H1 (cell line): ENCODE measurements at regions not wholly inside any gene's neighbourhood (a gene's known extent, or its start where the extent isn't known, plus 50 kb on each side); places are given as distances from the start of the nearest gene placed in this dataset.

Source experiments
- CTCF ChIA-PET: fragments of 300-600 bp; sonication (Branson Sonifier 250); formaldehyde crosslinking; loops from one replicate; lab custom pipeline; 2021; ENCODE audit not compliant: partially characterized antibody; lab: Charles Lee
- POLR2A ChIA-PET: fragments of 300-600 bp; sonication (Branson Sonifier 250); formaldehyde crosslinking; loops from one replicate; lab custom pipeline; 2021; ENCODE audit warnings: inconsistent platforms; ENCODE audit not compliant: partially characterized antibody; lab: Charles Lee
- DNase-seq, 2 experiments: peaks; one replicate each; pipeline versions ENCODE4 v3.0.0 to v3.0.0-alpha.2; 2010 to 2022; ENCODE audit warnings: low spot score in 2 of 2, low read depth in 1 of 2, mixed read lengths in 1 of 2
- FAIRE-seq: peaks from 2 replicates; lab custom pipeline; 2011; peaks lifted over from hg19 to GRCh38; lab: Jason Lieb, UNC
- H2AFZ ChIP-seq: 2 replicates; pipeline ENCODE4 v1.8.1; 2012; ENCODE audit warnings: low read length, inconsistent platforms
- H2AK5ac ChIP-seq: 2 replicates; pipeline ENCODE4 v1.6.1; 2013; ENCODE audit warnings: low read depth, low read length
- H2BK120ac ChIP-seq: replicated peaks from 2 replicates; pipeline ENCODE3; 2013; ENCODE audit warnings: low read depth, low read length, inconsistent platforms
- H2BK12ac ChIP-seq: 2 replicates; pipeline ENCODE4 v1.6.1; 2013; ENCODE audit warnings: low read depth, low read length
- H2BK15ac ChIP-seq: 2 replicates; pipeline ENCODE4 v1.6.1; 2013; ENCODE audit warnings: low read length
- H2BK20ac ChIP-seq: 2 replicates; pipeline ENCODE4 v1.6.1; 2013; ENCODE audit warnings: low read length
- H2BK5ac ChIP-seq: 2 replicates; pipeline ENCODE4 v1.6.1; 2013; ENCODE audit warnings: low read depth, low read length
- H3K14ac ChIP-seq: 2 replicates; pipeline ENCODE4 v1.6.1; 2013; ENCODE audit warnings: inconsistent platforms; ENCODE audit not compliant: insufficient read length
- H3K18ac ChIP-seq: 2 replicates; pipeline ENCODE4 v1.6.1; 2013; ENCODE audit warnings: low read length; ENCODE audit errors: extremely low read depth
- H3K23ac ChIP-seq: 2 replicates; pipeline ENCODE4 v1.6.1; 2013; ENCODE audit warnings: inconsistent platforms; ENCODE audit not compliant: insufficient read length
- H3K23me2 ChIP-seq: 2 replicates; pipeline ENCODE4 v1.6.1; 2013; ENCODE audit warnings: low read depth, low read length
- H3K27ac ChIP-seq: 2 replicates; pipeline ENCODE4 v1.6.1; 2011; ENCODE audit warnings: low read depth, low read length, inconsistent platforms
- H3K27me3 ChIP-seq, 4 experiments: replicated peaks in 1 of 4; 1 replicate in 1 of 4; 2 replicates in 3 of 4; pipeline versions ENCODE4 v1.6.1 to v1.8.1; 2011 to 2013; ENCODE audit warnings: low read length in 3 of 4, mild to moderate bottlenecking in 3 of 4, inconsistent platforms in 2 of 4, mixed read lengths in 2 of 4, moderate library complexity in 1 of 4; ENCODE audit not compliant: control insufficient read depth in 3 of 4, insufficient read depth in 3 of 4; ENCODE audit errors: extremely low read depth in 1 of 4
- H3K36me3 ChIP-seq, 4 experiments: 2 replicates each; pipeline versions ENCODE4 v1.6.1 to v1.8.1; 2011 to 2013; ENCODE audit warnings: mild to moderate bottlenecking in 4 of 4, low read length in 3 of 4, moderate library complexity in 2 of 4, control low read depth in 1 of 4, inconsistent platforms in 1 of 4; ENCODE audit not compliant: insufficient read depth in 4 of 4, control insufficient read depth in 2 of 4
- H3K4ac ChIP-seq: replicated peaks from 2 replicates; pipeline ENCODE3; 2013; ENCODE audit warnings: low read length, low read depth, mixed read lengths, inconsistent platforms; ENCODE audit not compliant: insufficient read length
- H3K4me1 ChIP-seq, 4 experiments: replicated peaks in 1 of 4; 1 replicate in 1 of 4; 2 replicates in 3 of 4; pipeline versions ENCODE4 v1.6.1 to v1.8.1; 2011 to 2013; ENCODE audit warnings: low read length in 3 of 4, inconsistent platforms in 2 of 4, mixed read lengths in 1 of 4; ENCODE audit not compliant: insufficient read depth in 4 of 4, control insufficient read depth in 3 of 4
- H3K4me2 ChIP-seq, 2 experiments: 2 replicates each; pipeline versions ENCODE4 v1.6.1 to v1.8.1; 2011 to 2013; ENCODE audit warnings: low read depth in 2 of 2, low read length in 2 of 2, control low read depth in 1 of 2, inconsistent platforms in 1 of 2, mild to moderate bottlenecking in 1 of 2; ENCODE audit not compliant: insufficient read depth in 1 of 2
- H3K4me3 ChIP-seq, 4 experiments: fragments of 200-600, 300-600 bp in 1 of 4; sonication (generic), shearing (Covaris generic), sonication (Bioruptor Twin) in 1 of 4; 2 replicates each; pipeline versions ENCODE4 v1.5.1 to v1.8.1; 2011 to 2016; ENCODE audit warnings: low read length in 4 of 4, low read depth in 3 of 4, control low read depth in 2 of 4, inconsistent platforms in 2 of 4, mild to moderate bottlenecking in 2 of 4, mixed read lengths in 1 of 4, moderate library complexity in 1 of 4; ENCODE audit not compliant: insufficient read depth in 2 of 4; ENCODE audit errors: extremely low read depth in 1 of 4
- H3K56ac ChIP-seq: replicated peaks from 2 replicates; pipeline ENCODE3; 2013; ENCODE audit warnings: low read depth, mild to moderate bottlenecking, mixed read lengths, low read length, inconsistent platforms; ENCODE audit not compliant: insufficient read length
- H3K79me1 ChIP-seq: 2 replicates; pipeline ENCODE4 v1.6.1; 2013; ENCODE audit warnings: low read depth, low read length, control low read depth
- H3K79me2 ChIP-seq, 2 experiments: 2 replicates each; pipeline versions ENCODE4 v1.6.1 to v1.8.1; 2012 to 2013; ENCODE audit warnings: low read length in 2 of 2, mild to moderate bottlenecking in 2 of 2, inconsistent platforms in 1 of 2; ENCODE audit not compliant: insufficient read depth in 2 of 2, control insufficient read depth in 1 of 2
- H3K9ac ChIP-seq, 4 experiments: replicated peaks in 1 of 4; 1 replicate in 1 of 4; 2 replicates in 3 of 4; pipeline versions ENCODE4 v1.6.1 to v1.8.1; 2011 to 2013; ENCODE audit warnings: low read depth in 3 of 4, low read length in 3 of 4, control low read depth in 2 of 4, mild to moderate bottlenecking in 2 of 4, moderate library complexity in 2 of 4, inconsistent platforms in 1 of 4; ENCODE audit errors: extremely low read depth in 1 of 4
- H3K9me3 ChIP-seq, 2 experiments: 2 replicates each; pipeline versions ENCODE4 v1.6.1 to v1.8.1; 2012 to 2013; ENCODE audit warnings: mild to moderate bottlenecking in 2 of 2, moderate library complexity in 2 of 2, control low read depth in 1 of 2, inconsistent platforms in 1 of 2, low read depth in 1 of 2, low read length in 1 of 2, mixed read lengths in 1 of 2; ENCODE audit not compliant: insufficient read depth in 2 of 2
- H4K20me1 ChIP-seq, 2 experiments: replicated peaks in 1 of 2; 2 replicates each; pipeline versions ENCODE3 to v1.8.1; 2011 to 2013; ENCODE audit warnings: inconsistent platforms in 2 of 2, low read length in 2 of 2, mild to moderate bottlenecking in 1 of 2; ENCODE audit not compliant: insufficient read depth in 2 of 2, control insufficient read depth in 1 of 2
- H4K5ac ChIP-seq: 2 replicates; pipeline ENCODE4 v1.6.1; 2013; ENCODE audit warnings: low read length, low read depth, mixed read lengths, inconsistent platforms; ENCODE audit not compliant: insufficient read length
- H4K8ac ChIP-seq: 2 replicates; pipeline ENCODE4 v1.8.0; 2013; ENCODE audit warnings: mild to moderate bottlenecking, moderate library complexity, low read length, inconsistent platforms; ENCODE audit not compliant: insufficient read depth; ENCODE audit errors: extremely low read depth
- H4K91ac ChIP-seq: replicated peaks from 2 replicates; pipeline ENCODE3; 2013; ENCODE audit warnings: low read length, mixed read lengths, inconsistent platforms; ENCODE audit not compliant: insufficient read length
- ATF3 ChIP-seq: IDR thresholded peaks from 2 replicates; pipeline ENCODE4 v1.6.1; 2011; ENCODE audit warnings: low read depth, mild to moderate bottlenecking, low read length; ENCODE audit not compliant: insufficient read depth
- KDM1A ChIP-seq: fragments of 200-600, 300-600 bp; sonication (generic); IDR thresholded peaks from 2 replicates; pipeline ENCODE4 v1.7.1; 2016; ENCODE audit warnings: mild to moderate bottlenecking, low read length, borderline replicate concordance
- RNF2 ChIP-seq: fragments of 200-900, 300-1000 bp; sonication (generic); IDR thresholded peaks from 2 replicates; pipeline ENCODE4 v1.7.1; 2016; ENCODE audit warnings: borderline replicate concordance, low read depth, mild to moderate bottlenecking, antibody characterized with exemption, low read length; ENCODE audit not compliant: poor library complexity, severe bottlenecking; ENCODE audit errors: missing control alignments
- TAF7 ChIP-seq: optimal IDR thresholded peaks from 2 replicates; pipeline ENCODE3; 2011; ENCODE audit warnings: low read depth, mild to moderate bottlenecking, inconsistent platforms, low read length, moderate library complexity, borderline replicate concordance
- WGBS, 2 experiments: shearing (Covaris generic) in 1 of 2; methylation state at CpG; one replicate each; pipeline versions ENCODE4 v1.1.6 to v1.1.7; 2013 to 2015; ENCODE audit warnings: low lambda C conversion rate in 2 of 2, mixed read lengths in 2 of 2, inconsistent platforms in 1 of 2, low coverage in 1 of 2, missing lambda C conversion rate in 1 of 2; ENCODE audit not compliant: insufficient replicate concordance in 2 of 2, insufficient coverage in 1 of 2, insufficient read length in 1 of 2; ENCODE audit errors: extremely low coverage in 1 of 2, missing lambda C conversion rate in 1 of 2; 5-methylcytosine and 5-hydroxymethylcytosine counted together

DNA sequence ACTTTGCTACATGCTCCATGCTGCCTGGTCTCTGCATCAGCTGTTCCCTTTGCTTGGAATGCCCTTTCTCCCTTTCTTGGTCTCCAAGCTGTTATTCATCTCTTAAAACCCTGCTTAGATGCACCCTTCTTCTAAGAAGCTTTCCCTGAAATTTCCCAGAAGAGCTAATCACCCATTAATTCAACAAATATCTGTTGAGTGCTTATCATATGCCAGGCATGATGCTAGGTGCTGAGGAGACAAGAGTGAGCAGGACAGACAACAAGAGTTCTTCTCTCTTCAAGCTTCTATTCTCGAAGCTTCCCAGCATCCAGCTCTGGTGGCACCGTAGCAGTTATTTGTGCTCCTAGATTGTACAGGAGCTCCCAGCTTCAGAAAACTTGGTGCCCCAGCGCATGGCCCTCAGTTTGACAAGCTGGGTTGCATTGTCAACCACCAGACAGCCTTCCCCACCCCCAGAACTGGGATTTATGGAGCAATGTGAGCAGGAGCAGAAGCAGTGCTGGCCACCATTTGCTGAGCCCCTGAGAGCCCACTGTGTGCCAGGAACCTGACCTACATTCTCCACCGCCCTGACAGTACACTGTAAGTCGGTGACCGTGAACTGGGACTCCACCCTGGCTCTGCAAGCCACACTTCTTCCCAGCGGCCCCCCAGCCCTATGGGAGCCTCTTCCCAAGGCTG lies 68.0 kb upstream of the ACOT11 start:
- no peak overlapping the region for H4K8ac ChIP-seq
- peak overlapping the region; percentile 0 to 43; a peak in 2 of 4 replicates for H3K4me2 ChIP-seq
- POLR2A ChIA-PET = interaction anchor here (0.9 to 3.7 kb wide), 12 partner anchors 9 to 280 kb away, joined by 3 to 17 read pairs (median 4); partner anchors contain the start of genes MRPL37 and SSBP3
- H3K18ac ChIP-seq = 0 out of 2 replicates have a peak overlapping the region, but pooled peaks have one; percentile 1
- H3K4ac ChIP-seq = peak overlapping the region; percentile 8
- peaks cover 12% of the 10 kb centered on the region; the same call in 1 of the 2 replicates for H3K23me2 ChIP-seq
- no peak overlapping the region for H3K14ac ChIP-seq
- no peaks in the 10 kb centered on the region for H3K79me1 ChIP-seq
- H3K9ac ChIP-seq = no peak overlapping the region
- no peaks in the 10 kb centered on the region for H4K20me1 ChIP-seq
- H2AFZ ChIP-seq = no peak overlapping the region
- H3K27me3 ChIP-seq = peaks cover 0 to 14% (median 4%) of the 10 kb centered on the region in 4 experiments; a peak in 3 of 7 replicates
- 72% methylated on average over 7 of the region's 7 CpGs; no CpG with 5 or more reads in 1 of the 2 experiments for WGBS, 2 experiments
- no peak overlapping the region for H3K27ac ChIP-seq
- H3K4me3 ChIP-seq = peak overlapping the region in 1 of 4 experiments; percentile 4; a peak in 1 of 8 replicates
- no peak overlapping the region for H4K5ac ChIP-seq
- H2AK5ac ChIP-seq = no peak overlapping the region
- no peak for FAIRE-seq
- H3K9me3 ChIP-seq = no peaks in the 10 kb centered on the region
- peak overlapping the region; percentile 44 for H2BK120ac ChIP-seq
- no peaks in the 10 kb centered on the region for H3K79me2 ChIP-seq
- peak overlapping the region; percentile 95 for H2BK20ac ChIP-seq
- peaks cover 22 to 50% (median 29%) of the 10 kb centered on the region in 4 experiments for H3K4me1 ChIP-seq
- peak overlapping the region; percentile 45; the same call in 1 of the 2 replicates for H2BK12ac ChIP-seq
- H2BK5ac ChIP-seq = peak overlapping the region; percentile 86; the same call in 1 of the 2 replicates
- no peaks in the 10 kb centered on the region for H3K36me3 ChIP-seq
- no peak overlapping the region for H3K56ac ChIP-seq
- CTCF ChIA-PET = interaction anchor here (1.0 to 2.4 kb wide), 4 partner anchors 9 to 68 kb away, joined by 3 to 8 read pairs (median 4); no protein-coding TSS in a partner anchor
- H2BK15ac ChIP-seq = peak overlapping the region; percentile 37; the same call in 1 of the 2 replicates
- no peak overlapping the region for H3K23ac ChIP-seq
- peak overlapping the region; percentile 78 for H4K91ac ChIP-seq
- DNase-seq = no peak
- TF ChIP-seq RNF2 (no peak), TAF7 (no peak), KDM1A (no peak), ATF3 (no peak)
